Large intestine (tissue), 3 donors: ENCODE measurements at regions not wholly inside any gene's neighbourhood (a gene's known extent, or its start where the extent isn't known, plus 50 kb on each side); places are given as distances from the start of the nearest gene placed in this dataset.
A peak's percentile ranks its signal among the peaks of the same experiment; 100 is the strongest.

Experiments
- DNase-seq, 2 donors: peaks; one replicate each; pipeline versions ENCODE4 v3.0.0 to v3.0.0-alpha.2; 2013
- H3K27ac ChIP-seq: one replicate; pipeline ENCODE4 v1.5.1; 2013; ENCODE audit warnings: low read length
- H3K27me3 ChIP-seq: 2 replicates; pipeline ENCODE4 v1.6.1; 2013; ENCODE audit warnings: low read length; ENCODE audit not compliant: control insufficient read depth, insufficient read depth
- H3K36me3 ChIP-seq: 2 replicates; pipeline ENCODE4 v1.6.1; 2013; ENCODE audit warnings: low read length; ENCODE audit not compliant: control insufficient read depth, insufficient read depth
- H3K4me1 ChIP-seq: one replicate; pipeline ENCODE4 v1.6.1; 2013; ENCODE audit warnings: low read length; ENCODE audit not compliant: control insufficient read depth, insufficient read depth
- H3K4me3 ChIP-seq: one replicate; pipeline ENCODE4 v1.5.1; 2013; ENCODE audit warnings: low read length
- H3K9me3 ChIP-seq: one replicate; pipeline ENCODE4 v1.6.1; 2013; ENCODE audit warnings: mild to moderate bottlenecking, low read depth, low read length, moderate library complexity; ENCODE audit not compliant: control insufficient read depth
- WGBS: methylation state at CpG from one replicate; pipeline ENCODE4 v1.1.5; 2013; ENCODE audit warnings: low lambda C conversion rate; ENCODE audit not compliant: insufficient coverage; 5-methylcytosine and 5-hydroxymethylcytosine counted together

DNA sequence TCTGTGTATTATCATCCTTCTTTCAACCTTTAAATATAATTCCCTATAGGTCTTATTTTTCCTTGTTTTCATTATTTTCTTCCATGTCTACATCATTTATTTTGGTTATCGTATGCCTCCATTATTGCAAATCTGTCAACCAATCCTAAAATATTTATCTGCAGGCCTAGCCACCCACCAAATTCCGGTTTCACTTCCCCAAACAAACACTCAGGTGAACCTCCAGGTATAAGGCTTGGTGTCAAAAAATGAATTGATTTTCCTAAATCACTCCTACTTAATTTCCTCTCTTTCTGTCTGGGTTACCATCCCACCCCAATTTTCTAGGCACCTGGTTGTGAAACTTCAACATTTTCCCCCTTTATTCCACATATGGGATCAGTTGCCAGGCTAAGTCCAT lies 111.9 kb upstream of the LINC00305 start:
- no peak overlapping the region for H3K4me3 ChIP-seq
- H3K4me1 ChIP-seq: peaks cover 11% of the 10 kb centered on the region
- no peak for DNase-seq
- H3K27me3 ChIP-seq: no peaks in the 10 kb centered on the region
- H3K27ac ChIP-seq: no peak overlapping the region
- H3K36me3 ChIP-seq: no peaks in the 10 kb centered on the region
- WGBS: 100% methylated on average over 2 of the region's 2 CpGs
- no peaks in the 10 kb centered on the region for H3K9me3 ChIP-seq

DNA sequence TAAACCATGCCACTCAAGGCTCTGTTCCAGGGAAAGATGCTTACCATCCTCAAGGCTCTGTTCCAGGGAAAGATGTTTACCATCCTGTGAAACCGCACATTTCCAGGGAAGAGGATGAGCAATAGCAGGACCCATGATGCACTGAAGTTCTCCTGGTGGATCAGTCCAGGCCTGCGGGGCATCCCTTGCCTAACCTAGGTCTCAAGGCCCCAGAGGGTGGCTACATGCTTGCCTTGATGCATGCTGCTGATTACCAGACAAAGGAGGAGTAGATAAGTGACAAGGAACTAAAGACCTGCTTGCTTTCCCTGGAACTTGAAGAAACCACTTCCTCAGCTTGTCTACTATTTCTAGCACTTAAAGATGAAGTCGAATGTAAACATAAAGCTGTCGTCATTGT lies 111.0 kb upstream of the LINC00305 start:
- H3K27ac ChIP-seq: no peak overlapping the region
- H3K4me1 ChIP-seq: peaks cover 8% of the 10 kb centered on the region
- no peak for DNase-seq
- no peaks in the 10 kb centered on the region for H3K36me3 ChIP-seq
- H3K9me3 ChIP-seq: no peaks in the 10 kb centered on the region
- no peak overlapping the region for H3K4me3 ChIP-seq
- no peaks in the 10 kb centered on the region for H3K27me3 ChIP-seq
- WGBS: 100% methylated on average over 1 of the region's 4 CpGs

DNA sequence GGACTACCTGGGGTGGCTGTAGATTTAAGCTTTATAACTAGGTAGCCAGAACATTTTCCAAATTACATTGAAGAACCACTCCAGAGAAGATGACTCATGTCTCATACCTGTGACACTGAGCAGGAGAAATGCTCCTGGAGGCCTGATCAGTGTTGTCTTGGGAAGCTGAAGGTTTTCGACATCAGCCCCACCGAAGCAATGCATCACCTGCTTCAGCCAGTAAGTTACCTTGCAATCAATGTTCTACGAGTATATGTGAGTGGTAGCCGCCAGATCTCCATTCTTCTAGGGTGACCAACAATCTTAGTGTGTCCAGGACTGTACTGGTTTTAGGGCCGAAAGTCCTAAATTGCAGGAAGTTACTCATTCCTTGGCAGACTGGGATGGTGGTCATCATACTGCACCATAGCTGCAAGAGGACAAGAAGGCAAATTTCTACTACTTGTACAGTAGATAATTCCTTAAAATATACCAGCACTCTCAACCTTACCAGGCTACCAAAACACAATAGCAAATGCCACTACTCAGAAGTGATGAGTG lies 109.3 kb upstream of the LINC00305 start:
- WGBS: no CpG with 5 or more reads among the region's 5 CpGs
- H3K9me3 ChIP-seq: no peaks in the 10 kb centered on the region
- H3K4me3 ChIP-seq: no peak overlapping the region
- no peaks in the 10 kb centered on the region for H3K27me3 ChIP-seq
- H3K27ac ChIP-seq: no peak overlapping the region
- no peak for DNase-seq
- no peaks in the 10 kb centered on the region for H3K36me3 ChIP-seq
- H3K4me1 ChIP-seq: peaks cover 17% of the 10 kb centered on the region

DNA sequence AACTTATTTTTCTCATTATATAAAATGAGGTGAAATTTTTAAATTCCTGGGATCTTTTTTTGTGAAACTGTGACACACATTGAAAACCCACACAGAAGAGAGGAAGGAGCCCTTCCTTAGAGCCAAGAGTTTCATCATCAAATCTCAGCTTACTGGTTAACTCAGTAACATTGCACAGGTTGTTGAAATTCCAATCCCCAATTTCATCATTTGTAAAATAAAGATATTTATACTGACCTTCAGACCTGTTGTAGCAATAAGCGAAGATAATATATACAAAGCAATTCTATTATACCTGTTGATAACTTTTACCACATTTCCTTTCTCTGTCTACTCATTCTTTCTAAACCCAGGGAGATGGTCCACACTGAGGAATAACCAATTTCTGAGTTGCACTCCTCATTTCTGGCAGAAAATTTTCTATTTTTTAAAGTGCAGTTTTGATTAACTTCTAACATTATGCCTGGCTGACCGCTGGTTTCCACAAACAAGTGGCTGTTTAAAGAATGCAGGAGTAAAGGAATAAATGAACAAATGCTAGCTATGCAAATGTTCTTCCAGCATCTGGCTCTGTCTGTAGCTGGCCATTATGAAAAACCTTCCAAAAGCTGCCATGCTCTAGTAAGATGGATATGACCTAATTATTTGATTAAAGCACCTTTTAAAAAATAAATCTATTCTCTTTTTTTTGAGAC lies 105.7 kb upstream of the LINC00305 start:
- 100% methylated on average over 1 of the region's 2 CpGs for WGBS
- H3K4me1 ChIP-seq: peaks cover 18% of the 10 kb centered on the region
- no peaks in the 10 kb centered on the region for H3K36me3 ChIP-seq
- H3K4me3 ChIP-seq: no peak overlapping the region
- DNase-seq: peak; percentile 49 to 77
- no peaks in the 10 kb centered on the region for H3K27me3 ChIP-seq
- H3K9me3 ChIP-seq: no peaks in the 10 kb centered on the region
- peak overlapping the region; percentile 36 for H3K27ac ChIP-seq

GRCh38 chr18:64253873-64254272 lies 105.0 kb upstream of the LINC00305 start:
- DNase-seq: peak in 1 of 2 donors; percentile 53
- Histone ChIP-seq H3K36me3 (no peaks in the 10 kb centered on the region), H3K4me3 (no peak overlapping the region)

DNA sequence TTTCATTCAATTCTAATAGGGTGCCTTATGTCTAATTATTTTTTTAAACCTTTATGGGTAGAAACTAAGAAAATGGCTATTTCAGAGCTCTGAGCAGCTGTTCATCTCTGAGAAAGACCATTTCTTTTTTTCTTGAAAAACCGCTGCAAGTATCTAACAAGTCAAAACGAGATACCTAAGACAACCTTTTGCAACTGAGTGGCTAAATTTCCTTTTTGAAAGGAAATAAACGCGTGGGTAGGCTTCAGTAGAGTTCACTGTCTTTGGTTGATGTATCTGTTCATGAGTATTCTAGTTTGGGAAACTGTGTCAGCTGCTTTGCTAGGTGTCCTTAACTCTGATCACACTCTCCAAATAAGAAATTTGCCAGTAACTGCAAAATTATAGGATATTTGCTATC lies 104.3 kb upstream of the LINC00305 start:
- 92% methylated on average over 2 of the region's 4 CpGs for WGBS
- Histone ChIP-seq H3K36me3 (no peaks in the 10 kb centered on the region), H3K27me3 (no peaks in the 10 kb centered on the region), H3K9me3 (no peaks in the 10 kb centered on the region), H3K4me3 (no peak overlapping the region), H3K27ac (peak overlapping the region; percentile 36), H3K4me1 (peaks cover 18% of the 10 kb centered on the region)
- no peak for DNase-seq

More at GRCh38 chr18:64253873-64254272, 105.0 kb upstream of the LINC00305 start:
- no peaks in the 10 kb centered on the region for H3K9me3 ChIP-seq
- peaks cover 18% of the 10 kb centered on the region for H3K4me1 ChIP-seq
- WGBS: no CpG with 5 or more reads among the region's 2 CpGs
- H3K27ac ChIP-seq: peak overlapping the region; percentile 36
- H3K27me3 ChIP-seq: no peaks in the 10 kb centered on the region

GRCh38 chr18:64248836-64249235 lies 99.9 kb upstream of the LINC00305 start:
- H3K9me3 ChIP-seq: no peaks in the 10 kb centered on the region
- peaks cover 7% of the 10 kb centered on the region for H3K4me1 ChIP-seq
- no peaks in the 10 kb centered on the region for H3K27me3 ChIP-seq
- no peaks in the 10 kb centered on the region for H3K36me3 ChIP-seq
- H3K4me3 ChIP-seq: no peak overlapping the region
- 78% methylated on average over 6 of the region's 8 CpGs for WGBS
- DNase-seq: no peak
- H3K27ac ChIP-seq: no peak overlapping the region

- Histone ChIP-seq H3K27ac (no peak overlapping the region), H3K4me3 (no peak overlapping the region), H3K36me3 (no peaks in the 10 kb centered on the region), H3K27me3 (no peaks in the 10 kb centered on the region), H3K4me1 (no peaks in the 10 kb centered on the region), H3K9me3 (no peaks in the 10 kb centered on the region)
- DNase-seq: no peak
- 90% methylated on average over 2 of the region's 2 CpGs for WGBS
These were observed 96.4 kb upstream of the LINC00305 start for GRCh38 chr18:64245126-64245861.

DNA sequence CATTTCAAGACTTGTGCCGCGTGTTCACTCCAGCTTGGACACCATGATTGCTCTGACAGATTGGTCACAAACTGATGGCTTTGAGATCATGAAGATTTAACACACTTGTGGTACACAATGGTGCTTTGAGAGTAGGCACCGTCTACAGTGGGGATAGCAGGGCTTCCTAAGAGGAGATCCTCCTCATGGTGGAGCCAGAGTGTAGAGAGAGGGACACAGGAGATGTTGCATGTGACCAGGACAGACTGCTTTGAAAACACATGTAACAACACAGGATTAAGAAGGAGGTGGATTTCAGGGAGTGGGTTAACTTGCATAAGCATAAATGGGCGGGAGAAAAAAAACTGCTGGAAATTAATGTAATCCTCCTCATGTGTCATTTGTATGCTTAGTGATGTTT lies 95.7 kb upstream of the LINC00305 start:
- no peaks in the 10 kb centered on the region for H3K36me3 ChIP-seq
- no peaks in the 10 kb centered on the region for H3K4me1 ChIP-seq
- peak; percentile 60 to 68 for DNase-seq
- WGBS: 80% methylated on average over 1 of the region's 4 CpGs
- H3K27ac ChIP-seq: no peak overlapping the region
- no peaks in the 10 kb centered on the region for H3K27me3 ChIP-seq
- no peaks in the 10 kb centered on the region for H3K9me3 ChIP-seq
- no peak overlapping the region for H3K4me3 ChIP-seq

DNA sequence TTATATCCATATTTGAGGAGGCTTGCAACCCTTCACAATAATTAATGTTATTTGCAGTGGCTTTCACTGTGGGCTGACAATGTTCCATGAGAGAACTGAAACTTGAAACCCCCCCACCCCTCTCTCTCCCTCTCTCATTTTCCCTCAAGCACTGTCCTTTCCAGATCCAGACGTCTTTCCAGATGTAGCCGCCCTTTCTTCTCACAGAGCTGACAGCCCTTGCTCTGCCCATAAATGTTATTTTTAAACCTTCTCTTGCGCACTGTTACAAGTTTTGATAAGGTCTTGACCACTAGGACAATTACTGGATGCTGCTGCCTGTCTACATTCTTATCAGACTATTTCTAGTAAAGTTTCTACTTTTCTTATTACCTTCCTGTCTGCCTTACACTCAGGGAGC lies 91.4 kb upstream of the LINC00305 start:
- Histone ChIP-seq H3K4me3 (no peak overlapping the region), H3K4me1 (no peaks in the 10 kb centered on the region), H3K9me3 (no peaks in the 10 kb centered on the region), H3K36me3 (no peaks in the 10 kb centered on the region), H3K27me3 (no peaks in the 10 kb centered on the region), H3K27ac (no peak overlapping the region)
- WGBS: 25% methylated on average over 2 of the region's 3 CpGs
- DNase-seq: no peak
